NCI-H1105 treated with DMSO at 0.1 percent for 48 hours (cell line): ENCODE measurements at regions not wholly inside any gene's neighbourhood (a gene's known extent, or its start where the extent isn't known, plus 50 kb on each side); places are given as distances from the start of the nearest gene placed in this dataset.

Source experiments
- DNase-seq: peaks from one replicate; lab custom pipeline; 2025; lab: John Stamatoyannopoulos, UW

DNA sequence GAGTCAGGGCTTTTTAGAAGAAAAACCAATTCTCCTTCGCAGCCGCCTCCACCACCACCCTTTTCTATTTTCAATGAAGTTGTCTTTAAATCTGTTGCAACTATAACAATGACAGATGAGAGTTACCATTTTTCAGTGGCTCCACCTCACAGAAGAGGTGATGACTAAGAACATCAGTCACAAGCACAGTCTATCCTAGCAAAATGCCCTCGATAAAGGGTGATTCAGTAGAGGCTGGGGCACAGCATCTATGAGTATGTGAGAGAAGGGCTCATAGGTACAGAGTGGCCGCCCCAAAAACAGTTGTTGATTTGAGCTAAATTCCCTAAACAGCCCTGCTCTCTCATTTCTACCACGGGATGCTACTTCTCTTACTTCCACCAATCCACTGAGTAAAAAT lies 310.8 kb upstream of the MGAT5 start:
- DNase-seq: no peak

GRCh38 chr2:133945089-133945488 lies 308.8 kb upstream of the MGAT5 start:
- no peak for DNase-seq

GRCh38 chr2:133947057-133947456 lies 306.8 kb upstream of the MGAT5 start:
- DNase-seq: no peak

DNA sequence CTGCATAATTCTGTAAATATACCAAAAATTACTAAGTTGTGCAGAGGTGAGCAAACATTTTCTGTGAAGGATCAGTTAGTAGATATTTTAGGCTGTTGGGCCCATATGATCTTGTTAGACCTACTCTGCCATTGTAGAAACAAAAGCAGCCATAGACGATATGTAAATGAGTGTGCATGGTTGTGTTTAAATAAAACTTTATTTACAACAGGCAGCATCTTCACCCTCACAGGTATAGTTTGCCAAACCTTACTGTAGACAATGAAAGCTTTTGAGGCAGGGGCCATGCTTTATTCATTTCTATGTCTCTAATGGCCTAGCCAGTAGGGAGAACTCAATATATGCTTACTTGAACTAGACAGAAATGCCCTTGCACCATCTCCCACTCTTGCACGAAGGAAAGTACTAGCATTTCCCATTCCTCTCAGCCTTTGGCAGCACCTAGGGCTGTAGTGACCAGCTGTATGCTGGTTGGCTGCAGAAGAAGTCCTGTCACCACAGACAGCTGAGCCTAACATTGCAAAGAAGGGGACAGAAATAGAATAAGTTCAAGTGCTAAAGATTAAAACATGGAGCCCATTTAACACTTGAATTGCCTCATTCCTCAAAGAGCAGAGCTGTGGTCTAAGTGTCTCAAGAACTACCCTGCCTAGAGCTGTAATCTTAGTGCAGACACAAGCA lies 305.1 kb upstream of the MGAT5 start:
- DNase-seq: no peak

- DNase-seq: no peak
Observed at GRCh38 chr2:133949595-133949994, 304.3 kb upstream of the MGAT5 start.

DNA sequence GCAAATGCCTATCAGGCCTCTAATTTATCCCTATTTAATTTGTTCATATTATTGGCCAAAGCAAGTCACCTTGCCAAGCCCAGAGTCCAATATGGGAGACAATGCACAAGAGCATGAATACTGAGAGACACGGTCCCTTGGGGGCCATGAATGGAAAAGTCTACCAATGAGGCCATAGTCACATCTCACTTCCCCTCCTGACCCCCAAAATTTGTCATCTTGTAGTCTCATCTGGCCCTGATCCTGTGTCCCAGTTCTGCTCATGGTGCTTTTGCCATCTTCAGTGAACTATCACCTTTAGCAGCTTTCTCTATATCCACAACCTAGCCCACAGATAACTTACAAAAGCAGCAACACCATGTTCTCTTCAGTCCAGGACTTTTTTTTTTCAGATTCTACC lies 302.7 kb upstream of the MGAT5 start:
- no peak for DNase-seq

- DNase-seq: no peak
Observed at GRCh38 chr2:133952420-133952819, 301.5 kb upstream of the MGAT5 start.

DNA sequence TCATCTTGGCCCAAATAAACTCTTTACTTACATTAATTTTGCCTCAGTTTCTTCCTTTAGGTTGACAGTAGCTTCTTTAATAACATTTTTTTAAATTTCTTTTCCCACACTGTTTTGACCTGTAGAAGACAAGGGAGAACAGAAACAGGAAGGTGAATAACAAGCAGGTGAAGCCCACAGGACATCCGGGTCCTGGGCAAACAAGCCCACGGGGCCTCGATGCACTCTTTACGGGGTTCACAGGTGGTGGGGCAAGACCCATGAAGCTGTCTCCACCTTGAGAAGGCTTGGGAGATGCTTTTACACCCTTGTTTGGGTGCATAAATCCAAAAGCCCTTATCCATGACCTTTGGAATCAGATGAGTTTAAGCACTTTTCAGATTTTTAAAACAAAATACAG lies 301.0 kb upstream of the MGAT5 start:
- no peak for DNase-seq

GRCh38 chr2:133953524-133953923 lies 300.3 kb upstream of the MGAT5 start:
- DNase-seq: no peak

- DNase-seq: no peak
Observed at GRCh38 chr2:133954636-133955035, 299.2 kb upstream of the MGAT5 start.

DNA sequence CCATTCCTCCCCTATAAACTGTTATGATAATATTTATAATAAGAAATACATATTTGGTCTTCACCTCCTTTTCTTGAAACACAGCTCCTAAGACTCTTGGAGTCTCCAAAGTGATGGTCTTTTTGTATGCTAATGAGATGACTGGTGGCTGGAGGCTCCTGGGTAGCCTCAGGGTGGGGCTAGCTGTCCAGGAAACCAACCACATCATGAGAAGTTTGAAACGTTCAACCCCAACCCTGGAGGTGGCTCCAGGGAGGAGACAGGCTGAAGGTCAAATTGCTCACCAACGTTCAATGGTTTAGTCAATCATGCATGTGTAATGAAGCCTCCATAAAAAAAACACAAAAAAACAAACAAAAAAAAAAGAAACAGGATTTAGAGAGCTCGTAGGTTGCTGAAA lies 298.7 kb upstream of the MGAT5 start:
- no peak for DNase-seq

GRCh38 chr2:133956434-133956935 lies 297.4 kb upstream of the MGAT5 start:
- DNase-seq: no peak

DNA sequence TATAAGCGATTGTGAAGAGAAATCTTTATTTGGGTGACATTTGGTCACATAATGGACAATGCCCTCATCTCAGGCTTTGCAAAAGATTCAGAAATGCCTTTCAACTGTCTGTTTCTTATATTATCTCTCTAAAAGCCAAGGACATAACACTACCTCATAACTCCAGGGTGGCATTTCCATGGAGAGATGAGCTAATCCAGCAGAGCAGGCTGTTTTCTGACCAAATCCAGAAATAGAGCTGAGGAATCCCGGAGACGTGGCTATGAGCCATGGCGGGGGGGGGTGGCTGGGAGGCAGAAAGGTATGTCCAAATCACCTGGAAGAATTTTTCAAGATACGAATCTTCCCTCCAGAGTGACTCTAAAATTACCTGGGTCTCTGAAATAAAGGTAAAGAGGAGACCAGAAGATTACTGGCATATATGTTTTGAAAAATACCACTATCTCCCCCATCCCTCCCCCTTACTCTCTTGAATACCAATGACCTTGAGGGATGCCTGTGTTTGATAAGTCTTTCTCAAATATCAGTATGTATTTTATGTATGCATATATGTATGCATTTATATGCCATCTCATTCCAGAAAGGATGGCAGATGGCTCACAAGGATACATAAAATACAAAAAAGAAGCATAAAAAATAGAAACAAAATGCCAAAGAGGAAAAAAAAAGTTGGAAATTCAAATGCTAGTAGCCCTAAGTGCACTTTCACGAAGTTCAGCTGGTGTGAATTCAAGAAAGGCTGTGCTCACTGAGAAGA lies 296.0 kb upstream of the MGAT5 start:
- no peak for DNase-seq

DNA sequence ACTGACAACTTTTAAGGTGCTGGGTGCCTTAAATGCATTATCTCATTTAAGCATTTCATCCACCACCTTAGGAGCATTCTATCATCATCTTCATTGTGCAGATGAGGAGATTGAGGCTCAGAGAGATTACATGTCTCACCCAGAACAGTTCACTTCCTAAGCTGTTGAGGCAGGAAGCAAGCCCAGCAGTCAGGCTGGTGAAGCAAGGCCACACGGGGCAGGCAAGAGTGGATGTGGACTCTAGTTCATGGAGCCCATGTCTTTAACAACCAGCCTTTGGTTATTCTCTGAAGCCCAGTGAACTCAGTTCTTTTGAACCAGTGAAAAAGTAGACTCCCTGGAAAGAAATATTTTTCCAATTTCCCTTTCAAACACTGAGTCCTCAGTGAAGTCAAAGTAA lies 294.8 kb upstream of the MGAT5 start:
- DNase-seq: no peak

- DNase-seq: no peak
Observed at GRCh38 chr2:133966720-133967304, 287.1 kb upstream of the MGAT5 start.

DNA sequence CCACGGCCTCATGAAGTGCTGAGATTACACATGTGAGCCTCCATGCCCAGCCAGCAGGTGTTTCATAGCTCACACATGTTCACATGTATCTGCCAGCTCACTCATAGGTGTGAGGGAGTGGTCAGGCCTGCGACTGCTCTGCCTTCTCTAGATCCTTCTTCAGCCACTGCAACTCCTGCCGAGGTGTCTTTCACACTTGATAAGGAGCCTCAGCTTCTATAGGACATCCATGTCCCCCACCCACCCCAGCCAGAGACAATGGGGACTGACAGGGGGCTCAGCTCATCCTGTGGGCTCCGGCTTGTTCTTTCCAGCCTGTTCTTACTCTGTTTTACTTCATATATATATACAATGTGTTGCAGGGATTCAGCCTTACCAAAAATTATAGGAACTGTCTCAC lies 286.5 kb upstream of the MGAT5 start:
- DNase-seq: no peak

DNA sequence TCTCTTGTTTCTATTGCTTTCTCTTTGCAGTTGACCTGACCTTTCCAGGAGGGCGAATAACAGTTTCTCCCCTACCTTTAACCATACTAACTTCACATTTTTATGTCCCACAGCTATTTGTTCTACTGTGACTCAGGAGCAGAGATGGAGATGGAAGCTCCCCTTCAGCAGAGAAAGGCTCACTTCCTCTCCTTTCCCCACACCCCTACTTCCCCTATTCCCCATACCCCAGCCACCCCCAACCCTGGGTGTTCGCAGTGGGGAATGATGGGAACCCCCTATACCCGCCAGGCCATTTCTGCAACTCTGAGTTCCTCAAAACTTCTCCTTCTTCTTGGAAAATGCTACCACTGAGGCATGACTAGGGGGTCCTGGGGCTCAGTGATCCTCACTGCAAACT lies 285.4 kb upstream of the MGAT5 start:
- no peak for DNase-seq

DNA sequence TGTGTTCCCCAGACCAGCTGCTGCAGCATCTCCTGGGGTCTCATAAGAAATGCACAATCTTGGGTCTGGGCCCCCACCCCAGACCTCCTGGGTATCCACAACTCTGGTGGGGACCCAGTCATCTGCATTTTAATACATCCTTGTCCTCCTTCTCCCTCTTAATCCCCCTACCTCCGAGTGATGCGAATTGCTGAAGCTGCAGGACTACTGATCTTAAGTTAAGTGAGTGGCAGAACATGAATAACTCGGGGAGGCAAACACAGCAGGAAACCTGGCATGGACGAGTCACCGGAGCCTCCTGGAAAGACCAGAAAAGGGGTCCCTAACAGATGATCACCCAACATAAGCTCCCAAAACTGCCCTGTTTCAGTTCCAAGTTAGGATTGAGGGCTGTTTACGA lies 283.2 kb upstream of the MGAT5 start:
- DNase-seq: no peak

DNA sequence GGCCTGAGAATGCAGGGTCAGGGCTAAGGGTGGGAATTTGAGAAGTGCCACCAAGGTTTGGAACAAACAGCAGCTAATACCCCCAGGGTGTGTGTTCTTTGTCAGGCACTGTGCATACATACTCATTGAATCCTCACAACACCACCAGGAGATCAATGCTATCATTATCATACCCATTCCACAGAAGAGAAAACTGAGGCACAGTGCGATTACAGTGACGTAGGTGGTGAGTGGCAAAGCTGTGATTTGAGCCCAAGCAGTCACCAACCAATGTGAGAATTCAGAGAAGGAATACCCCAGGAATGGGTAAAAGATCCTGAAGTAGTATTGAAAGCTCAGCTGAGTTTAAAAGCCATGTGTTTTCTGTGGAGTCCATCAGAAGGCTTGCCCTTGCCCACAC lies 281.6 kb upstream of the MGAT5 start:
- DNase-seq: no peak

DNA sequence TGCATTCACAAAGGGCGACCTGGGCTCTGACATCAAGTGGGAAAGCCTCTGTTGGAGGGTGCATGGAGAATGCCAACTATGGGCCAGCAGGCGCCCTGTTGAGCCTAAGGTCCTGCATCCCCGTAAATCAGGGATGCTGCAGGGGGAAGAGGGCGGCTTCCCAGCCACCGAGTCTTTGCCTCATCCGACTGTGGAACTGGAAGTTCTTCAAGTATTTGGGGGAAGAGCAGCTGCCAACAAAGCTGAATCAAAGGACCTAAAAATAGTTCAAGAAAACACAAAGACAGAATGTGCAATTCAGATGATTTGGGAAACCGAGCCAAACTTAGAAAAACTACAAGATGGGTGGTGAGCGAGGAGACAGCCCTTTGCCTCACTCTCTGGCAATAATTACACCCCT lies 281.1 kb upstream of the MGAT5 start:
- no peak for DNase-seq

GRCh38 chr2:133974353-133974752 lies 279.5 kb upstream of the MGAT5 start:
- no peak for DNase-seq

DNA sequence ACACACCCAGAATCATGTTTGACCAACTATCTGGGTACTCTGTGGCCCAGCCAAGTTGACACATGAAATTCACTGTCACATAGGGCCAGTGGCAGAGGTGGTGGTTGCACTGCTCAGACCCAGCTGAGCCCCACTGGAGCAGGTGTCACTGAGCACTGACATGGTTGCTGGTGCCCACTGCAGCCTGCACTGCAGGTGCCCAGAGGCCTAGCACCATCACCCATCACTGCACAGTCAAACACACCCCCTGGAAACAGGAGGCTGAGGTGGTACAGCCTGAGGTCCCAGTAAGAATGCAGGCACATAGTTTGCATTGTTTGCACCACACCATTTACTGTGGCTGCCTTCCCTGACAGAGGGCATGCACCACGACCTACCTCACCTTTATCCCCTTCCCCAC lies 278.7 kb upstream of the MGAT5 start:
- no peak for DNase-seq

DNA sequence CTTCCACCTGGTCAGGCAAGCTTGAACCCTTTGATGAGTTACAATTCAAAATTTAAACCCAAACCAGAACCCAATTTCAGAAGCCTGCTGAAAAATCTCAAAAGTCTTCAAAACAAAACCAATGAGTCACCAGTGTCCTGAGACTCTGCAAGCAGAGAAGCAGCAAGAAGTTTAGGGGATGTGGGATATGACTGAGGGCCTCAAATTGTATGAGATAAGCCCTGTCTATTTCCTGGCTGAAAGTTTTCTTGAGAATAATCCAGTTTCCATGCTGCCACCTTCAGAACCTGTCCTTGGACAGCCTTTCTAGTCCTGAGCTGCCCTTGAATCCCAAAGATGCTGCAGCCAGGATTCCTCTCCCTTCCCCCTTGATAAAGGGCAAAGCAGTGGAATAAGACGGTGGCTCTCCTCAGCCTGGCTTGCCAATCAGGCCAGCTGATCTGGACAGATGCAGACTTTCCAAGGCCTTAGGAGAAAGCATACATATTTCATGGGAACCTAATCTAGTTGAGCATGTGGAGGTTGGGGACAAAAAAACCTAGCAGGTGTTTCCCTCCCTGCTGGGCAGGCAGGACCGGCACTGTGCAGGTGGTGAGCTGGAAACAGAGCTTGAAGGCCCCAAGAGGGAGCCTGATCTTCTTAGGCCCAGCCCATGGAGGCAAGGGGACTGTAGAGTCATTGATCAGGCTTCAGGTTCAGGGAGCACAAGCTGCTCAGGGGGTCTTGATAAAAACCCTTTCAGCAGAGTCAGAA lies 278.0 kb upstream of the MGAT5 start:
- DNase-seq: no peak
